Effector memory CD4-positive, alpha-beta T cell (primary cell): ENCODE measurements at regions not wholly inside any gene's neighbourhood (a gene's known extent, or its start where the extent isn't known, plus 50 kb on each side); places are given as distances from the start of the nearest gene placed in this dataset.
"Not testable (repeated sequence)": the region's sequence is repeated elsewhere in the genome, so short reads cannot be mapped to it uniquely, and the experiment has no call there.

Experiments used
- DNase-seq, 3 donors: peaks; one replicate each; pipeline ENCODE4 v3.0.0-alpha.2; 2020
- H3K27ac ChIP-seq: 2 replicates; pipeline ENCODE4 v1.7.0; 2013; ENCODE audit warnings: mild to moderate bottlenecking, low read length, moderate library complexity; ENCODE audit not compliant: insufficient read depth, poor library complexity, severe bottlenecking
- H3K27me3 ChIP-seq: replicated peaks from 2 replicates; pipeline ENCODE4 v1.7.0; 2013; ENCODE audit warnings: mild to moderate bottlenecking, low read length; ENCODE audit not compliant: insufficient read depth, control insufficient read depth, poor library complexity, severe bottlenecking
- H3K36me3 ChIP-seq: 2 replicates; pipeline ENCODE4 v1.7.0; 2013; ENCODE audit warnings: mild to moderate bottlenecking, low read length, moderate library complexity; ENCODE audit not compliant: control insufficient read depth, insufficient read depth
- H3K4me1 ChIP-seq: 2 replicates; pipeline ENCODE4 v1.7.0; 2013; ENCODE audit warnings: low read length, mild to moderate bottlenecking; ENCODE audit not compliant: control insufficient read depth, insufficient read depth, poor library complexity, severe bottlenecking
- H3K4me3 ChIP-seq: 2 replicates; pipeline ENCODE4 v1.7.0; 2013; ENCODE audit warnings: low read length, low read depth, mild to moderate bottlenecking; ENCODE audit not compliant: insufficient read depth, poor library complexity, severe bottlenecking
- H3K9me3 ChIP-seq: 2 replicates; pipeline ENCODE4 v1.7.0; 2013; ENCODE audit warnings: mild to moderate bottlenecking, low read length, moderate library complexity; ENCODE audit not compliant: control insufficient read depth

DNA sequence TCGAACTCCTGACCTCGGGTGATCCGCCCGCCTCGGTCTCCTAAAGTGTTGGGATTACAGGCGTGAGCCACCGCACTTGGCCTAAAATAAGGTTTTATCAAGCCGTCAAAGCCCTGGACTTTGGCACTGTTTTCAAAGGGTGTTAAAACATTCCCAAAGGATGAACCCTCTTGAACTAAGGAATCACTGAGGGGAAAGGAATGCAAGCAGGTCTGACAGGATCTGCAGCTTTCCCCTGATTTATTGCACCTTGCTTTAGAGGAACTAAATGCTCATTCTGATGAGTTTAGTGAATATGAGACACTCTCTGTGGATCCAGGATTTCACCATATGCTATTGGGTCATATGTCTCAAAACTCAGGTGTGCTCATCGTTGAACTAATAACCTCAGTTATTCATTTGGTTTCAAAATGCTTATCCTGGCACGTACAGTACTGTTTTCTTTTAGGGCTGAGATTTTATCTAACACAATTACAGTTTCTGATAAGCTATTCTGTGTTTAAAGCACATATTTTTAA is 63.0 kb upstream of the TSC22D2 start:
- Histone ChIP-seq H3K4me1 (no peaks in the 10 kb centered on the region), H3K4me3 (no peak overlapping the region), H3K27ac (no peak overlapping the region), H3K27me3 (no peaks in the 10 kb centered on the region), H3K36me3 (no peaks in the 10 kb centered on the region), H3K9me3 (no peaks in the 10 kb centered on the region)
- DNase-seq = no peak

GRCh38 chr3:150344079-150344759 is 63.9 kb upstream of the TSC22D2 start:
- no peaks in the 10 kb centered on the region for H3K36me3 ChIP-seq
- no peaks in the 10 kb centered on the region for H3K4me1 ChIP-seq
- H3K4me3 ChIP-seq = no peak overlapping the region
- no peaks in the 10 kb centered on the region for H3K9me3 ChIP-seq
- no peaks in the 10 kb centered on the region for H3K27me3 ChIP-seq
- H3K27ac ChIP-seq = no peak overlapping the region
- DNase-seq = no peak

GRCh38 chr3:150342896-150343467 is 65.1 kb upstream of the TSC22D2 start:
- Histone ChIP-seq H3K27me3 (no peaks in the 10 kb centered on the region), H3K36me3 (no peaks in the 10 kb centered on the region), H3K27ac (no peak overlapping the region), H3K9me3 (no peaks in the 10 kb centered on the region), H3K4me1 (no peaks in the 10 kb centered on the region), H3K4me3 (no peak overlapping the region)
- DNase-seq = no peak

DNA sequence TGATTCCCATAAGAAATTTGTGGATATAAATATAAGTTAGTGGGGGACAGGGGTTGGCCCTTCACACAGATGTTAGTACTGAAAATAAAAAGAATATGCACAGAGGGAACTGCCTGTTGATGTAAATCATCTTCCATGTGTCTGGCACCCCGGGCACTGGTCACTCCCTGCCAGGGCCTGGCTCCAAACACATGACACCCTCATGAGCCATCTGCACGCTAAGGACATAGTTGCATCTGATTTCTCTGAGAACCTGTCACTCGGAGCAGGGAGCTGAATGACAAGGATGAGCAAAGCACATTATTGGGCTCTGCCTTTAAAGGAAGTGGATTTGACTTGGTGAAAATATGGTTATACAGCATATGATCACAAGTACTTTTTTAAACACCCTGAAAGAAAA is 66.2 kb upstream of the TSC22D2 start:
- no peak overlapping the region for H3K4me3 ChIP-seq
- H3K36me3 ChIP-seq = no peaks in the 10 kb centered on the region
- no peaks in the 10 kb centered on the region for H3K27me3 ChIP-seq
- no peaks in the 10 kb centered on the region for H3K9me3 ChIP-seq
- no peak for DNase-seq
- H3K27ac ChIP-seq = no peak overlapping the region
- no peaks in the 10 kb centered on the region for H3K4me1 ChIP-seq

DNA sequence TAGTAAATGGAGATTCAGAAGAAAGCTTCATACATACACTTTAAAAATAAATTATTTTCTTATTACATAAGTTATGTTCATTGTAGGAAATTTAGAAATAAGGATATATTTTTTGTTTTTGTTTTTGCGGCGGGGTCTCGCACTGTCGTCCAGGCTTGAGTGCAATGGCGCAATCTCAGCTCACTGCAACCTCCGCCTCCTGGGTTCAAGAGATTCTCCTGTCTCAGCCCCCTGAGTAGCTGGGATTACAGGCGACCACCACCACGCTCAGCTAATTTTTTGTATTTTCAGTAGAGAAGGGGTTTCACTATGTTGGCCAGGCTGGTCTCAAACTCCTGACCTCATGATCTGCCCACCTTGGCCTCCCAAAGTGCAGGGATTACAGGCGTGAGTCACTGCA is 71.7 kb upstream of the TSC22D2 start:
- not testable (repeated sequence) for H3K27ac ChIP-seq, H3K4me1 ChIP-seq

GRCh38 chr3:150335631-150336030 is 72.5 kb upstream of the TSC22D2 start:
- Histone ChIP-seq H3K36me3 (no peaks in the 10 kb centered on the region), H3K4me1 (no peaks in the 10 kb centered on the region), H3K27me3 (no peaks in the 10 kb centered on the region), H3K4me3 (no peak overlapping the region), H3K9me3 (no peaks in the 10 kb centered on the region), H3K27ac (no peak overlapping the region)
- no peak for DNase-seq

More for the DNA sequence above, 71.7 kb upstream of the TSC22D2 start:
- not testable (repeated sequence) for H3K27me3 ChIP-seq, H3K36me3 ChIP-seq, DNase-seq, H3K4me3 ChIP-seq, H3K9me3 ChIP-seq

- H3K27me3 ChIP-seq = no peaks in the 10 kb centered on the region
- no peak overlapping the region for H3K4me3 ChIP-seq
- H3K4me1 ChIP-seq = no peaks in the 10 kb centered on the region
- no peak overlapping the region for H3K27ac ChIP-seq
- H3K9me3 ChIP-seq = no peaks in the 10 kb centered on the region
- no peaks in the 10 kb centered on the region for H3K36me3 ChIP-seq
- DNase-seq = no peak
These were observed 73.1 kb upstream of the TSC22D2 start for GRCh38 chr3:150334974-150335373.

DNA sequence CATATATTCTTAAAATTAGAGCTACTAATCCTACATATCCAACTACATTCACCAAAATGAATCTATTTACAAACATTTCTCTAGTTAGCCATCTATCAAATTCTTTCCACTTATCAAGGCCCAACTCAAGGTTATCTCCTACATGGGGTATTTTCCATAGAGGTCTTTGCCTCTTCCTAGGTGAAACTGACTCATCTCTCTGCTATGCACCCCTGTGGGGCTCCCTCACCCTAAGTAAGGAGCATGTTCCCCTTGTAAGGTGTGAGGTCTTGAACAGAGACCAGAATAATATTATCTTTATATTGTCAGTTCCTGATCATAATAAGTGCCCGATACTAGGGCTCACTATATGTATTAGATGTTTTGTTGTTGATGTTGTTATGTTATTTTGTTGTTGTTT is 74.6 kb upstream of the TSC22D2 start:
- Histone ChIP-seq H3K36me3 (no peaks in the 10 kb centered on the region), H3K27me3 (no peaks in the 10 kb centered on the region), H3K4me3 (no peak overlapping the region), H3K9me3 (no peaks in the 10 kb centered on the region), H3K27ac (no peak overlapping the region), H3K4me1 (no peaks in the 10 kb centered on the region)
- no peak for DNase-seq

- Histone ChIP-seq H3K27ac (no peak overlapping the region), H3K9me3 (no peaks in the 10 kb centered on the region), H3K36me3 (no peaks in the 10 kb centered on the region), H3K4me1 (no peaks in the 10 kb centered on the region), H3K4me3 (no peak overlapping the region), H3K27me3 (no peaks in the 10 kb centered on the region)
- no peak for DNase-seq
These were observed 76.0 kb upstream of the TSC22D2 start for GRCh38 chr3:150331978-150332568.

GRCh38 chr3:150330872-150331271 is 77.2 kb upstream of the TSC22D2 start:
- Histone ChIP-seq H3K36me3 (no peaks in the 10 kb centered on the region), H3K4me3 (no peak overlapping the region), H3K9me3 (no peaks in the 10 kb centered on the region), H3K4me1 (no peaks in the 10 kb centered on the region), H3K27me3 (no peaks in the 10 kb centered on the region), H3K27ac (no peak overlapping the region)
- DNase-seq = no peak
